A673 (cell line): ENCODE measurements at regions not wholly inside any gene's neighbourhood (a gene's known extent, or its start where the extent isn't known, plus 50 kb on each side); places are given as distances from the start of the nearest gene placed in this dataset.

Experiments used
- CTCF ChIP-seq: fragments of 300-800, 200-600 bp; sonication (generic); conservative IDR thresholded peaks from 2 replicates; pipeline ENCODE4 v1.5.1; 2017; ENCODE audit warnings: low read depth, mild to moderate bottlenecking, antibody characterized with exemption, low read length, moderate library complexity, mixed read lengths
- EZH2 ChIP-seq: fragments of 200-600 bp; sonication (generic); IDR thresholded peaks from 2 replicates; pipeline ENCODE4 v1.6.1; 2017; ENCODE audit warnings: borderline replicate concordance, low read depth, mild to moderate bottlenecking, mixed read lengths, antibody characterized with exemption, low read length; ENCODE audit not compliant: poor library complexity, severe bottlenecking

DNA sequence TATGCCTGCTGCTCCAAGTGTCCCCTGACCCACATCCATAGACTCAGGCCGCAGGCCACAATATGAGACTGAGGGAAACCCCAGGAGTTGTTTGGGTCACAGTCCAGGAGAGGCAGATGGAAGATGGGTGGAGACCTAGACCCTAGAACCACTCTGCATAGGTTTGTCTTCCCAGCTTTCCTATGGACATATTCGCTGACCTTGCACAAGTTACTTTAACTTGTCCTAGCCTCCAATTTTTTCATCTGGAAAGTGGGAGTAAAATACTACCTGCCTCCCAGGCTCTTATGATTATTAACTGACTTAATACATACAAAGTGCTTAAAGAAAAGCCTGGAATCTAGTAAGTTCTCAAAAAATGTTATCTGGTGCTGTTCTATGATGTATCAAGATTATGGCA lies 157.1 kb upstream of the IFNG-AS1 start:
- TF ChIP-seq CTCF, result no peak
- no peak for TF ChIP-seq EZH2
